ENCODE measurements at regions not wholly inside any gene's neighbourhood (a gene's known extent, or its start where the extent isn't known, plus 50 kb on each side); places are given as distances from the start of the nearest gene placed in this dataset.
"Not testable (repeated sequence)": the region's sequence is repeated elsewhere in the genome, so short reads cannot be mapped to it uniquely, and the experiment has no call there.

DNA sequence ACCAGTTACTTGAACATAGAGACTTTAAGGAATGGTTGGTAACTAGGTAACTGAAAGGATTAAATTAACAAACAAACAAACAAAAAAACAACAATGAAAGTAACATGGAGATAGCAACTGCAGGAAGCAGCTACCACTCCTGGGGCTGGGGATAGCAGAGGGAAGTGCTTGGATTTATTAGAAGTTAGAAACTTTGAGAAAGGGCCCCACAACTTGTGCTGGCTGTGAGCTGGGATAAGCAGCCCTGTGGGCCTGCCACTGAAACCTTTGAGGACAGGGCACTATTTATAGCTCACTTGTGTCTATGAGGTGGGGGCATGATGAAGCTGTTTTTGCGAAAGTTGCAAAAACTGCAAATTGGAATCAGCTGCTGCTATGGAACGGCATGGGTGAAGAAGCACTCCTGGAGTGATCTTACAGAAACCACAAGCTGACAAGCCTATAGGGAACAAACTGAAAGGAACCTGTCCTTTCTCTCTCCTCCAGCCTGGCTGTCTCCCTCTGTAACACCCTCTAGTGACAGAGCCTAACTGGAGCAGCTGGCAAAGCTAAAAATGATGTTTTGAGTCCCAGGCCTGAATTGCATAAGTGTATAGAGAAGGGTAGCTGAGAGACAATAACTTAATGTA lies 91.4 kb upstream of the RANBP6 start:
- H3K27ac ChIP-seq = peak overlapping the region; percentile 41; the same call in 1 of the 2 replicates
- TF ChIP-seq, protein P1, sequence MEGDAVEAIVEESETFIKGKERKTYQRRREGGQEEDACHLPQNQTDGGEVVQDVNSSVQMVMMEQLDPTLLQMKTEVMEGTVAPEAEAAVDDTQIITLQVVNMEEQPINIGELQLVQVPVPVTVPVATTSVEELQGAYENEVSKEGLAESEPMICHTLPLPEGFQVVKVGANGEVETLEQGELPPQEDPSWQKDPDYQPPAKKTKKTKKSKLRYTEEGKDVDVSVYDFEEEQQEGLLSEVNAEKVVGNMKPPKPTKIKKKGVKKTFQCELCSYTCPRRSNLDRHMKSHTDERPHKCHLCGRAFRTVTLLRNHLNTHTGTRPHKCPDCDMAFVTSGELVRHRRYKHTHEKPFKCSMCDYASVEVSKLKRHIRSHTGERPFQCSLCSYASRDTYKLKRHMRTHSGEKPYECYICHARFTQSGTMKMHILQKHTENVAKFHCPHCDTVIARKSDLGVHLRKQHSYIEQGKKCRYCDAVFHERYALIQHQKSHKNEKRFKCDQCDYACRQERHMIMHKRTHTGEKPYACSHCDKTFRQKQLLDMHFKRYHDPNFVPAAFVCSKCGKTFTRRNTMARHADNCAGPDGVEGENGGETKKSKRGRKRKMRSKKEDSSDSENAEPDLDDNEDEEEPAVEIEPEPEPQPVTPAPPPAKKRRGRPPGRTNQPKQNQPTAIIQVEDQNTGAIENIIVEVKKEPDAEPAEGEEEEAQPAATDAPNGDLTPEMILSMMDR (IDR thresholded peaks at IDR 0.05) = peak; percentile 51
- TF ChIP-seq ZFX (IDR thresholded peaks at IDR 0.05; ENCODE audit: borderline replicate concordance) = no peak

- TF ChIP-seq ZFX (IDR thresholded peaks at IDR 0.05; ENCODE audit: borderline replicate concordance) = no peak
- TF ChIP-seq, protein P1 (IDR thresholded peaks at IDR 0.05) = no peak
- H3K27ac ChIP-seq = no peak overlapping the region
Measured at GRCh38 chr9:6105738-6106137, 90.3 kb upstream of the RANBP6 start.

DNA sequence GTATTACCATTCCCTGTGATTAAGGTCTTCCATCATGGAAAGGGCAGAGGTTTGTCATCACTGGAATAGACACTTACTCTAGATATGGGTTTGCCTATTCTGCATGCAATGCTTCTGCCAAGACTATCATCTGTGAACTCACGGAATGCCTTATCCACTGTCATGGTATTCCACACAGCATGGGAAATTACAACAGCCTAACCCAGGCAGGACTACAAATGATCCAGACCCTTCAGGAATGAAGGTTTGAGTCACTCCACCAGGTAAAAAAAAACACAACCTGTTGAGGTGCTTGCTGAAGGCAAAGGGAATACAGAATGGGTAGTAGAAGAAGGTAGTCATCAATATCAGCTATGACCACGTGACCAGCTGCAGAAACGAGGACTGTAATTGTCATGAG lies 89.0 kb upstream of the RANBP6 start:
- H3K27ac ChIP-seq = not testable (repeated sequence)

GRCh38 chr9:6103911-6104310 lies 88.5 kb upstream of the RANBP6 start:
- H3K27ac ChIP-seq = not testable (repeated sequence)

DNA sequence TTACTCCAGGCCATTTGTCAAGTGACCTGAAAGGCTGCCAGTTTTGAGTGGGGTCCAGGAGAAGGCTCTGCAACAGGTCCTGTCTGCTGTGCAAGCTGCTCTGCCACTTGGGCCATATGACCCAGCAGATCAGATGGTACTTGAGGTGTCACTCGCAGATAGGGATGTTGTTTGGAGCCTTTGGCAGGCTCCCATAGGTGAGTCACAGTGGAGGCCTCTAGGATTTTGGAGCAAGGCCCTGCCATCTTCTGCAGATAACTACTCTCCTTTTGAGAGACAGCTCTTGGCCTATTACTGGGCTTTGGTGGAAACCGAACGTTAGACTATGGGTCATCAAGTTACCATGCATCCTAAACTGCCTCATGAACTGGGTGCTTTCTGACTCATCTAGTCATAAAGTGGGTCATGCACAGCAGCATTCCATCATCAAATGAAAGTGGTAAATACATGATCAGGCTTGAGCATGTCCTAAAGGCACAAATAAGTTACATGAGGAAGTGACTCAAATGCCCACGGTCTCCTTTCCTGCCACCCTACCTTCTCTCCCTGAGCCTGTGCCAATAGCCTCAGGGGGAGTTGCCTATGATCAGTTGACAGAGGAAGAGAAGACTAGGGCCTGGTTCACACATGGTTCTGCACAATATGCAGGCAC lies 87.0 kb upstream of the RANBP6 start:
- not testable (repeated sequence) for H3K27ac ChIP-seq

DNA sequence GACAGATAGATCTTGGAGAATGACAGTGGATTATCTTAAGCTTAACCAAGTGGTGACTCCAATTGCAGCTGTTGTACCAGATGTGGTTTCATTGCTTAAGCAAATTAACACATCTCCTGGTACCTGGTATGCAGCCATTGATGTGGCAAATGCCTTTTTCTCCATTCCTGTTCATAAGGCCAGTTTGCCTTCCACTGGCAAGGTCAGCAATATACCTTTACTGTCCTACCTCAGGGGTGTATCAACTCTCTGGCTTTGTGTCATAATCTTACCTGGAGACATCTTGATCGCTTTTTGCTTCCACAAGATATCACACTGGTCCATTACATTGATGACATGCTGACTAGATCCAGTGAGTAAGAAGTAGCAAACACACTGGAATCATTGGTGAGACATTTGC lies 86.3 kb upstream of the RANBP6 start:
- not testable (repeated sequence) for H3K27ac ChIP-seq

DNA sequence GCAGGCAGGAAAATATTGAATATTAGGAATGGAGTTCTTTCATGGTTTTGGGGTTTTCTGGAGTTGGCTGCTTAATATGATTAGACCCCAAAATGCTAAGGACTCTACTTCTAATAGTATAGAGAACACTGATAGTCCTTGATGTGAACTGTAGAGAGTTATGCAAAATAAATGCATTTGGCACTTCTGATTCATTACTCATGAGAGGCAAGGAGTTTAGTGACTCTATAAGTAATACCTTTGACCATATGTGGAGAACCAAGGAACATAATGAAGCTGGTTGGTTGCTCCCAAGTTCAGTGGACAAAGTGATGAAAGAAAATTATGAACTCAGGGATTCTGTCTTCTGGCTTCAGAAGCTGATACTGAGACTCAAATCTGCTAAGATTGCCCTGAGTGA lies 83.9 kb upstream of the RANBP6 start:
- not testable (repeated sequence) for H3K27ac ChIP-seq

GRCh38 chr9:6098431-6098830 lies 83.0 kb upstream of the RANBP6 start:
- H3K27ac ChIP-seq = no peak overlapping the region
- TF ChIP-seq, protein P1 (IDR thresholded peaks at IDR 0.05) = no peak
- no peak for TF ChIP-seq ZFX (IDR thresholded peaks at IDR 0.05; ENCODE audit: borderline replicate concordance)

DNA sequence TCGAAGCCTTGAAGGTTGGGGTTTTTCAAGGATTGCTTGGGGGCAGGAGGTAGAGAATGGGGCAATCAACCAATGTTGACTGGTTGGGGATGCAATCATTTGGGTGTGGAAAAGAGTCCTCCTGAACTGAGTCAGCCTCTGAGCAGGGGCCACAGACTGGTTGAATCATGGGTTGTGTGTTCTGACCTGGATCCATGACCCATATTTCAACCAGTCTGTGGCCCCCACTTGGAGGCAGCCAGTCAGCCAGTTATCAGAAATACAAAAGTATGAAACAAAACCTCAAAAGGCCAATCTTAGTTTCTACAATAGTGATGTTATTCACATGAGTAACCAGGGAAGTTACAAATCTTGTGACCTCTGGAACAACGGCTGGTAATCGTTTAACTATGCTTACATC lies 81.4 kb upstream of the RANBP6 start:
- H3K27ac ChIP-seq = no peak overlapping the region
- TF ChIP-seq, protein P1 (IDR thresholded peaks at IDR 0.05) = no peak
- no peak for TF ChIP-seq ZFX (IDR thresholded peaks at IDR 0.05; ENCODE audit: borderline replicate concordance)

DNA sequence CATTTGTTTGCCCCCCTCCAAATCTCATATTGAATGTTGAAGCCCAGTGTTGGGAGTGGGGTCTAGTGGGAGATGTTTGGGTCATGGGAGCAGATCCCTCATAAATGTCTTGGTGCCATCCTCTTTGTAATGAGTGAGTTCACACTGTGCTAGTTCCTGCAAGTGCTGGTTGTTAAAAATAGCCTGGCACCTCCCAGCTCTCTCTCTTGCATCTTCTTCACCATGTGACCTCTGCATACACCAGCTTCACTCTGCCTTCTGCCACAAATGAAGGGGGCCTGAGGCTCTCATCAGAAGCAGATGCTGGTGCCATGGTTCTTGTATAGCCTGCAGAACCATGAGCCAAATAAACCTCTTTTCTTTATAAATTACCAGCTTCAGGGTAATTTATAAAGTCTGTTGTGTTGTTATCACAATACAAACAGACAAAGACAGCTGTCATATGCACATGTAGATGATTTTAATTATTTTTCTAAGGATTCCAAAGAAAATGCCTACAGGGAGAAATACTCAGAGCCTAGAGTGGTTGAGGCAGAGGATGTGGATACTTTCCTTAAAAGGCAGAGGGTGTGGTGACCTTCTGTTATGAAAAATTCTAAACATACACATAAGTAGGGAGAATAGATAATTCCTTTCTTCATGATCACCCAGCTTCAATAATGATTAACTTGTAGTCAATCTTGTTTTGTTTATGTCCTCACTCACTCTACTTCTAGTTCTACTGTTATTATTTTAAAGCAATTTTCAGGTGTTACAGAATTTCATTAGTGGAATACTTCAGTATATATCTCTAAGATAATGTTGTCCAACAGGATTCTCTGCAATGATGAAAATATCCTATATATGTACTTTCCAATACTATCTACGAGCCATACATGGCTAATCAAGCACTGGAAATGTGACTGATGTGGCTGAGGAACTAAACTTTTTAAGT lies 75.1 kb upstream of the RANBP6 start:
- H3K27ac ChIP-seq = peak overlapping the region; percentile 55
- TF ChIP-seq, protein P1 (IDR thresholded peaks at IDR 0.05) = no peak
- TF ChIP-seq ZFX (IDR thresholded peaks at IDR 0.05; ENCODE audit: borderline replicate concordance) = no peak

All from 22Rv1 (cell line).